ENCODE measurements at regions not wholly inside any gene's neighbourhood (a gene's known extent, or its start where the extent isn't known, plus 50 kb on each side); places are given as distances from the start of the nearest gene placed in this dataset.
A peak's percentile ranks its signal among the peaks of the same experiment; 100 is the strongest.

DNA sequence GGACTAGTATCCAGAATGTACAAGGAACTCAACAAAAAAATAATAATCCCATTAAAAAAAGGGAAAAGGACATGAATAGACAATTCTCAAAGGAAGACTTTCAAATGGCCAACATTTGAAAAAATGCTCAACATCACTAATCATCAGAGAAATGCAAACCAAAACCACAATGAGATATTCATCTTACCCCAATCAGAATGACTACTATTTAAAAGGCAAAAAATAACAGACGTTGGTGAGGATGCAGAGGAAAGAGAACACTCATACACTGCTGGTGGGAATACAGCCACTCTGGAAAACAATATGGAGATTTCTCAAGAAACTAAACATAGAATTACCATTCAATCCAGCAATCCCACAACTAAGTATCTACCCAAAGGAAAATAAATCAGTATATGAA is 133.1 kb downstream of the KDR start:
- DNase-seq (ENCODE audit: low read depth) = peak; percentile 45

DNA sequence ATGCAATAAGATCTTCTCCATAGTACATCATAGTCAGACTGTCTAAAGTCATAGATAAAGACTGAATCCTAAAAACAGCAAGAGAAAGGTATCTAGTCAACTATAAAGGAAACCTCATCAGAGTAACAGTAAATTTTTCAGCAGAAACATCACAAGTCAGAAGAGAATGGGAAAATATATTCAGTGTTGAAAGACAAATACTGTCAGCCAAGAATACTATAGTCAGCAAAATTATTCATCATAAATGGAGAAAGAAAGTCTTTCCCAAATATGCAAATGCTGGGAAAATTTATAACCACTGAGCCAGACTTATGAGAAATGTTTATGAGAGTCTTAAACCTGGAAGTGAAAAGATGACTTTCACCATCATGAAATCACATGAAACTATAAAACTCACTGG is 136.7 kb downstream of the KDR start:
- DNase-seq (ENCODE audit: low read depth) = no peak

DNA sequence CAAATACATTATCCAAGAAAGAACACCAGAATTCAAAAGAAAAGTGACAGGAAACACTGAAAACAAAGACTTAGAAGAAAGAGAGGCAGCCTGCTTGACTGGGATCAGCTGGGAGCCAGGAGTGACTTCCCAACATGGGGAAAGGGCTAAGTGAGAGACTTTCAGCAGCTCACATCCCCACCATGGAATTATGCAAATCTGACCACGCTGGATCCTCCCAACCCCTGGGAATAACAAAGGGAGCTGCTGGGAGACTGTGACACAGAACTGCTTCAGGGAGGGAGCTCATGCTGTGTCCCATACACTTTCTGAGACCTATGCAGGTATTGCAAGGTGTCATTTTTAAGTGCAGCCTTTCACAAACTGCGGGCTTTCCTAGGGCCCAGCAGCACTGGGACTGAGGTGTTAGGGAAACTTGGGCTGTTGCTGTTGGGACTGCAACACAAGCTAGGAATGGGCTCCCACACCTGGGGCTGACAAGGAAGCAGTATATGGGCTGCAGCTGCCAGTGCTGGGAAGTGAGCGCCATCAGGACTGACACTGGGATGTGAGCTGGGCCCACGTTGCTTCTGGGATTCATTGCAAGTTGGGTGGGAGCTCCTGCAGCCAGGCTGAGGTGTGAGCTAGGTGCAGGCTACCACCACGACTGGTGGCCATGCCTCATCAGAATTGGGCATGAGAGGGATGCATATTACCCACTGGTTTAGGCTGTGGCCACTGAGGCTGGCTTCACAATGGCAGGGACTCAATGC is 139.1 kb downstream of the KDR start:
- no peak for DNase-seq (ENCODE audit: low read depth)

DNA sequence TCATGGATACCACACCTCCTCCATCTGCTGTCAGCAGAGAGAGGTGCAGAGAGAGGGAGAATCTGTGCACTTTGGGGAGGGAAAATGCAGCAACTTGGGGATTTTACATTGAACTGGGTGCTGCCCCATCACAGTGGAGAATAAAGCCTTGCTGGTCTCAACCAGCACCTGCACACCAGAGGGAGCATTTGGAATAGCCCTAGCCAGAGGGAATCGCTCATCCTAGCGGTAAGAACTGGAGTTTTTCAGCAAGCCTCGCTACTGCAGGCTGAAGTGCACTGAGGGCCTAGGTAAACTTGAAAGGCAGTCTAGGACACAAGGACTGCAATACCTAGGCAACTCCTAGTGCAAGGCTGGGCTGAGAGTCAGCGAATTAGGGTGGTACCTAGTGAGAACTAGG is 148.7 kb downstream of the KDR start:
- DNase-seq (ENCODE audit: low read depth) = no peak

DNA sequence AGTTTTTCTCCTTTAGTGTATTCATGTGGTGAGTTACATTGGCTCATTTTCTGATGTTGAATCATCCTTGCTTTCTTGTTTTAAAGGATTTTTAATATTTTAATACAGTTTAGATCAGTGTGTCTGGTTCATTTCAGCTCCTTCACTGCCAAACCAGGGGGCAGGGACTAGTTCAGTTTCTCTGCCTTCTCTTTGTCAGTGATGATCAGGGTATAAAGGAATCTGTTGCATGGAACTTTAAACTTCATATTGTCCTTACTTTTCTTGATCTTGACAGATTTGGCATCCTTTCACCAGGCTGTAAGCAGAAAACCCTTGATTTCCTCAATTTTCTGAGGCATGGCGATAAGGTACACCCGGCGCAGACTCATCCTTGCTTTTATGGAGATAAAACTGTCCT is 149.4 kb downstream of the KDR start:
- no peak for DNase-seq (ENCODE audit: low read depth)

DNA sequence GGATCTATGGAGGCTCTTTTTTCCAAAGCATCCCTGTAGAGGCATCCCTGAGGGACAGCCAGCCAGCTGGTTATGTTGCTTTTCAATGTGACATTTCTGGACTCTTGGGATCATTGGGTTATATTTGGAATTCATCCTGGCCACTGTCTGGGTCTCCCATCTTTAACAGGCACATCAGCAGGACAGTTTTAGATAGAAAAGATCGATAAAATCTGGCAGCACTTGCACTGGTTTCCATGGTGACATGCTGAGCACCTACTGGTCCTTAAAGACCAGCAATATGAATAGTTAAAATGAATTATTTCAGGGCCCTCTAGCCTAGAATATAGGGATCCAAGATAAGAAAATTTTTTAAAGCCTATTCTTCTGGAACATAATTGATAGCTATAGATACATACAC is 151.6 kb downstream of the KDR start:
- DNase-seq (ENCODE audit: low read depth) = no peak

DNA sequence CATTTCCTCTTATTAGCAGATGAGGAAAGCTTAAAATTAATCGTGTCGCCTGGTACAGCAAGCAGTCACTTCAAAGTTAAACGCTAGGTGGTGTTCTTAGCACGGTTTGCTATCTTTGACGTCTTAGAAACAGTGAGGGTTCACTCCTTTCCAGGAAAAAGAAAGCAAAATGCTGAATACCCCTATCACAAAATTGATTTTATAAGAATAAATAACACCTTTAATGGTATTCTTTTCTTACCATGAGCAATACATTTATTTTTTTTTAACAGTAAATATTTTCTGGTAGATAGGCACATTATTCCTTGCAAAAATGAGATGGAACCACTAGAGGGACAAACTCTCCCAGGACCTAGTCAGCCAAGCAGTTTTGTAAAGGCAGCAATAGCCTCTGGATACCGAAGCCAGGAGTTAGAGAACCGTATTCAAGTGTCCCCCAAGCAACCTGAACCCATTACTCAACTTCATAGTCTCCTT is 153.9 kb downstream of the KDR start:
- peak; percentile 51 for DNase-seq (ENCODE audit: low read depth)

DNA sequence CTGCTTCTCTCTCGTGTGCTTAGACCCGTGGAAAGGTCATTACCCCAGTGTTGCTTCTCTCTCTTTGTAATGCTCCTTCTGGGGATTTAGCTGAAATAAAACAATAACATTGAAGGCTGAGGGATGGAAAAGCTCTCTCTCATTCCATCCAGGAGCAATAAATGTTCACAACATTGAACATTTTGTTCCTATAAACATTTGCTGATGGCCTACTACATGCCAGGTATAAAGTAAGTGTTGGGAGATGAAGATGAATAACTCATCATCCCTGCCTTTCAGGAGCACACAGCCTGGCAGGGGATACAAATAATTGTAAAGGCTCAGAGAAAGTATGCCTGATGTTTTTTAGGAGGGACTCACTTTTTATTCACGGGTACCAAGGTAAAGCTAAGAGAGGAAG is 158.1 kb downstream of the KDR start:
- no peak for DNase-seq (ENCODE audit: low read depth)

DNA sequence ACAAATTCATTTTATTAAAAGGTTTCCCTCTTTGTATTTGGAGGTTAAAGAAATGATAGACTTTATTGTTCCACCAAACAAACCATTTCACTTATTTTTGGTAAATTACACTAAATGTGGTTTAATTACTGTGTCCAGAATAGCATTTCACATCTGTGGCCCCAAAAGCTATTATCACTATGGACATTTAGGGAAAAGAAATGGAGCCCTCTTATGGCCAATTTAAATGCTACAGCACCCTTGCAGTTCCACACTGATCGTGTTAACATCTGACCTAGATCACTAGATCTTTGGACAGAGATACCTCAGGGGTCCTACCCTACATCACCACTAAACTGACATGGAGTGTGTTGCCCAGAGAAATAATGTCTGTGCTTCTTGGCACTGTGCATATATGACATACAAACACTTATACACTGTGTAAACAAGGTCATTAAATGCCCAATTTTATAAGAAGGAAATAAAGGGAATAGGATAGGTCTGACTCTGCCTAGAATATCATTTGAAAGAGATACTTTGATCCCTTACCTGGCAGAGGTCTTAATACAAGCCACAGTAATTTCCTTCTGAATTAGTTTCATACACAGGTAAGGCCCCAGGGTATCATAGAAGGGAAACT is 163.9 kb downstream of the KDR start:
- DNase-seq (ENCODE audit: low read depth) = peak; percentile 36

DNA sequence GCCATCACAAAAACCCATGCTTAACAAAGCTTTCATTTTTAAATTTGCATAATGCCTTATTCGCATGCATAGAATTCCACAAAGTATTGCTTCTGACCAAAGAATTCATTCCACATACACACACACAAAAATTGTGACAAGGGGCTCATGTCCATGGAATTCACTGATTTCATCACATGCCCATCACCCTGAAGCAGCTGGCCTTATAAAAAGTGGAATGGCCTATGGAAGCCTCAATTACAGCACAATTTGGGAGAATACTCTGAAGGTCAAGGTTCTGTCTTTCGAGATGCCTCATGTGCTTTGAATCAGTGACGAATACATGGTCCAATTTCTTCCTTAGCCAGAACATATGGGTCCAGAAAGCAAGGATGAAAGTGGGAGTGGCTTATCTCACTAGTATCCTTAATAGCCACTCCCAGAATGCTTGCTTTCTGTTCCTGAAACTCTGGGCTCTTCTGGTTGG is 165.7 kb downstream of the KDR start:
- DNase-seq (ENCODE audit: low read depth) = peak; percentile 66

DNA sequence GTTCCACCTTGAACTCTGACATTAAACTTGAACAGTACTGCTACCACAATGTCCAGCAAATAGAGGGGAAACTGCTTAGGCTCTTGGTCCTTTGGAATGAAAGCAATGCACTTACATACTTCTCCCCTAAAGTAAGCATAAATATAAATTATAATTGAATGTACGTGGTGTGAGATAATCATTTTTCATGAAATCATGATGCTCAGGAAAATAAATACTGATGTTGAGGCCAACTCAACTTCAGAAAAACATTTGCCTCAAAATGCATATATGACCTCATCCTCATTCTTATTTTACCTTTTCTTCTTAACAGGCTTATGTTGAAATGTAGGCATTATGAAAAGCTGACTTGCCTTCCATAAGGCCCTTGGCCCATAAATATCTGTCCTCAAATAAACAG is 166.3 kb downstream of the KDR start:
- DNase-seq (ENCODE audit: low read depth) = no peak

DNA sequence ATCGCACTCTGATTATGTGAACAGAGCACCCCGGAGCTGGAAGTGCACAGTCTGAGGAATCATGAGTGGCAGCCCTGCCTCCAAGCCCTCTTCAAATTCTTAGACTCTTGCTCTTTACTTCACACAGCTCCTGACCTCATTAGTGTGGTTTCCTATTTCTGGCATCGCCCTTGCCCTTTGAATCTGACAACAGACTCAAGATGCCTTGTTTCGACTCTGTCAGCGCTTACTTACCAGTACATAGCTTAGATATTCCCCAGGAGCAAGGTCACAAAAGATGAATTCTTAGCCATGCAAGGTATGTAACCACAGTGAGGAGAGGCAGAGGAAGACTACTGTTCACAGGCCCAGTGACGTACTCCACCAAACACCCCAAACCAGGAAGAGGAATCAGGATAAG is 167.2 kb downstream of the KDR start:
- no peak for DNase-seq (ENCODE audit: low read depth)

DNA sequence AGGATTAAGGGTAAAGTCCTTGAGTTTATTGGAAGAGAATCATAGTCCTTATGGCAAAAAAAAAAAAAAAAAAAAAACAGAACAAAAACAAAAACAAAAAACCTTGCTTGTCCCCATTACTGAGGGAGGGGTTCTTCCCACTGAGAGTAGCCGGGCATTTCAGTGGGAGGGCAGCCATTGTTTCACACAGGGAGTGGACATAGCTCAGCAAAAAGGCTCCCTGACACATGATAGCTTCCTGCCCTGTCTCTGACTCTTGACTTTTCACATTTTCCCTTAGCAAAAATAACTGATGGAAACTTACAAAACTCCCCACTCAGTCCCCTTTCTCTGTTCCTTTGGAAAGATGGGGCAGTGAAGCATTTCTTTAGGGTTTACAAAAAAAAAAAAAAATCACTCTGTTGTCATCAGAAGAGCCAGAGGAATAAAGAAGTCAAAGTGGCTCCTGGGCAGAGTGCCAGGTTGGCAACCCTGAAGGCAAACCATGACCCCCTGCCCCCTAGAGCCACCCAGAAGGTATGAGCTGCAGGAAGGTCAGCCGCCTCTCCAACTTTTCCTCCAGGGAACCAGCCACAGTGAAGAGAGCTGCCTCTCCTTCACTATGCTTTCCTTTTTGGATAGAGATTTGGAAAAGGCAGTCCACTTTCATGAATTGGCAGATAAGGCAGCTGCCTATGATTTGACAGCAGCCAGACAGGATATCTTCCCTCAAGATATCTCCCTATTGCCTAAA is 170.6 kb downstream of the KDR start:
- no peak for DNase-seq (ENCODE audit: low read depth)

DNA sequence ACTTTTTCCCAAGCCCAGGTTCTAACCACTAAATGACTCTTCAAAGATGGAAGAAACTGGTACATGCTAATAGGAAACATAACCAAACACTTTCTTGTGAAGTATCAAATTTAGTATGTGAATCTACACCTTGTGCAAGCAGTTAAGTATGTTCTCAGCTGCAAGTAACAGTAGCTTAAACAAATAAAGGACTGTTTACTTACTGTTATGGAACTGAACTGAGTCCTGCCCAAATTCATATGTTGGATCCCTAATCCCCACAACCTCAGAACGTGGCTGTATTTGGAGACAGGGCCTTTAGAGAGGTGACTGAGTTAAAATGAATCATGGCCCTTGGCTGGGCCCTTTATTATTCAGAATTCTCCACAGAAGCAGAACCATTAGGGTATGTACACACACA is 178.7 kb downstream of the KDR start:
- no peak for DNase-seq (ENCODE audit: low read depth)

DNA sequence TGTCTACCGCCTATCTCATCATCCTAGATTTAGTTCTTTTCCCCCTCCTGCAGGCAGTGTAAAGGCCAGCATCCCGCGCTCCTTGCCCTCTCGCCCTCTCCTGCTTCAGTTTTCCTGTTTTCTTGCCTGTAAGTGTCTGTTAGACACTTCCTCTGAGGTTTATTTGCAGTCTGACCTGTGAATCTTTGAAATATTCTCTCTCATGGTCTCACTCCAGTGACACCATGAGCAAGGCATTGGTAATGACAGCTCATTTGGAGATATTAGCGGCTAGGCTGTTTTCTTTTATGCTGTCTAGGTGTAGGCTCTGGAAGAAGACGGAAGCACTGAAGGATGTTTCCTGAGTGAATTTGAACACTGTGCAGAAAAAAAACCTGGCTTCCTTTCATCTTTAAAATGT is 179.6 kb downstream of the KDR start:
- DNase-seq (ENCODE audit: low read depth) = no peak

DNA sequence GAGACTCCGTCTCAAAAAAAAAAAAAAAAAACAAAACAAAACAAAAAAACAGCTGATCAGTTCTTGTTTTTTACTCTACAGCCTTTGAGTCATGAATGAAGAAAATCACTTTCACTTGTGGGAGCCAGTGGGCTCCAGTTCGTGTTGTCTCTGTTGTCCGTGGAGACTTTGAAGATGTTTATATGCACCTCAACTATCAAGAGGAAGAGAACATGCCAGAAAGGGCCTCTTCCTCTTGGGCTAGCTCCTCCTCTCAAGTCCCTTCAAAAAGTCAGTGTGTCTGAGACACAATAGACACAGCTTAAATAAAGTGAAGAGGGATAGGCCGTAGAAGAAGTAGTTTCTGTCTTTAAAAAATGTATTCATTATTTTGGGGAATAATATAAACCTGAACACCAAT is 182.7 kb downstream of the KDR start:
- DNase-seq (ENCODE audit: low read depth) = no peak

DNA sequence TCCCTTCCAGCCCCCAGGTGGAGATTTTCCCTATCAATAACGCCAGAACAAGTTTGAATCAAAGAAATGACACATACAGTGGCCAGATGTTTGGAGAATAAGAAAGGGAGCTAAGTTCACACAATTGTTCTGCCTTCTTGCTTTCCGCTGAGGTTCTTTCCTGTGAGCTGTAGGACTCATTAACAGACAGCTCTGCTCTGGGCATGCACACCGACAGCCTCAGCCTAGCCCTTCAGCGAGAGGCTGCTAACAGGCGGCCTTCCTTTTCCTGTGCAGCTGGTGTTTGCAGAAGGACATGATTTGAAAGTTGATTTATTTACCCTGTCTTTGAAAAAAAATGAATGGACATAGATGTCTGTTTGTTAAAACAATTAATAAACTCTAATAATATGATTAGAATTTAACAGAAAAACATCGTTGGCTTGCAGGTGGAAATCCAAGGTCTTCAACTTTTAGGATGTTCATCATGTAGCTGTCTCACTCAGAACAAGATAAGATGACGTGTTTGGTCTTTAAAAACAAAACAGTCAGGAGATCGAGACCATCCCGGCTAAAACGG is 183.3 kb downstream of the KDR start:
- DNase-seq (ENCODE audit: low read depth) = no peak

DNA sequence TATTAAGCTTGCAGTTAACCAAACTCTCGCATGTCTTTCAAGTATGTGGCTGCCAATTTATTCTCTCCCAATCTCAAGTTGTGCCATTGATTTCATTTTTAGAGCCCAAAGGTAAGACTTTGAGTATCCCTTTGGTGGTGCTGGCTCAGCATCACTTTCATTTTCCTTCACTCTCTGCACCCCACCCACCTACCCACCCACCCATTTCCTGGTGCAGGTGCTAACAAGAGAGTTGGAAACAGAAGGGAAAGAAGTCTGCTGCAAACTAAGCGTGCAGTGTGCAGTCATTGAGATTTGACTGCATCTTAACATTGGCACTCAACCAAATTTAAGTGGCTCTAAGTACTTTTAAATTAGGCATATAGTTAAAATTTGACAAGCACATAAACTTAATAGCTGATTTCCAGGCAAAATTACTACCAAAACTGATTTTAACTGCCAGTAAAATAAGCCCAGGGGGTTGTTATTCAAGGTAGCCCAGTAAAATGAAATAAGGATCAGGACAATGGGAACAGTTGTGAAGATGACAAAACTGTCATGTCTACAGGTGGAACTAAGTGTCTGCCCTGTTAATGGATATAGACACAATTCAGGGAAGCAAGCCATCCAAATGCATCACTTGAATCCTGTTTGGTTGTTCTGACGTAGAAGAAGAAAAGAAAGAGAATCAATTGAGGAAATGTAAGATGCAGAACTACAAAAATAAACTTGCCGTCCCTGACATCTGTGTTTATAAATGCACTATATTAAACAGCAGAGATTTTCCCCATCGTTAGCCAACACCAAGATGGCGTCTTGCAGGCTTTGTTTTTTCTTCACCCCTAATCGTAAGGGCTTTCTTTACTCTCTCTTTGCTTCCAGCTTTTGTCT is 184.2 kb downstream of the KDR start:
- no peak for DNase-seq (ENCODE audit: low read depth)

DNA sequence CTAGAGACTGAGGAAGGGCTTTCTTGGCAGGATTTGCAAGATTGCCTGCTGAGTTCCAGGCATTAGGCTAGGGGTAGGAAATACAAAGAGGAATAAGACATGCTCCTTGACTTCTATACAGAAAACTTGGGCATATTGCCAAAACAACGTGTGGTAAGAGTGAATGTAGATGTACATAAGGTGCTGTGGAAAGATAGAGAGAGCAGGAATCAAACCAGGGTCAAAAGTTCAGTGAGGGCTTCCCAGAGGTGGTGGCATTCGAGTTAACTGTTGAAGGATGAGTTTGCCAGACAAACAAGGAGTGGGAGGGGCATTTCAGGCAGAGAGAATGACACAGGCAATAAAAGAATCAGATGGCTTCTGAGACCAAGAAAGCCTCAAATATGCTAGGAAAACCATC is 187.9 kb downstream of the KDR start:
- DNase-seq (ENCODE audit: low read depth) = no peak

DNA sequence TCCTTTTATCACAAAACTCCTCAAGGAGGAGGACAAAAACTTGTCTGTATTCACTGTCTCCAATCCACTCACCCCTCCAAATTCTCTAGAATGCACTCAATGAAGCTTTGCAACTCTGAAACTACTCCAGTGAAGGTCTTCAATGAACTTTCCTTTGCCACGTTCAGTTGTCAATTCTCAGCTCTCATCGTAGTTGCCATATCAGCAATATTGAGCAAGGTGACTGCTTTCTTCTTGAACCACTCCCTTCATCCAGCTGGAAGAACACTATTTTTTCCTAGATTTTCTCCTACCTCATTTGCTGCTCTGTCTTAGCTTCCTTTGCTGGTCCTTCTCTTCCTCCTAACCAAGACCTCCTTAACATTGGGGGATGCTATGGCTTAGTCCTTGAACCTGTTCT is 191.8 kb downstream of the KDR start:
- no peak for DNase-seq (ENCODE audit: low read depth)

DNA sequence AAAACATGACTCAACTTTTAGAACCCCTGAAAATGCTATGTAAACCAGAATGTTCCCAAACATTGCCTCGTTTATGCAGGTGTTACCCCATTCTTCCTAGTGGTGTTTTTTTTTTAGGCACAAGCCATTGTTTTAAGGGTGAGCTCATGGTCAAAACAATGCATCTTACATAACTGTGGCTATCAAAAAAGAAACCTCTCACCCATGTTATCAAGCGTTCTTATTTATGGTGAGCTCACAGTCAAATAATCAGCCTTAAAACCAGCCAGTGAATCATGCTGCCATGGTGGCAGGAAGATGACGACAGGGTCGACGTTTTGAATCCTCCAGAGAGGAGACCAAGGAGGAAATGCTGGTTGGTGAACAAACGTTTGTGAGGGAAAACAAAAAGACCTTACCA is 195.2 kb downstream of the KDR start:
- DNase-seq (ENCODE audit: low read depth) = peak; percentile 88

Data from LHCN-M2 (cell line).